ENCODE measurements at regions not wholly inside any gene's neighbourhood (a gene's known extent, or its start where the extent isn't known, plus 50 kb on each side); places are given as distances from the start of the nearest gene placed in this dataset.

DNA sequence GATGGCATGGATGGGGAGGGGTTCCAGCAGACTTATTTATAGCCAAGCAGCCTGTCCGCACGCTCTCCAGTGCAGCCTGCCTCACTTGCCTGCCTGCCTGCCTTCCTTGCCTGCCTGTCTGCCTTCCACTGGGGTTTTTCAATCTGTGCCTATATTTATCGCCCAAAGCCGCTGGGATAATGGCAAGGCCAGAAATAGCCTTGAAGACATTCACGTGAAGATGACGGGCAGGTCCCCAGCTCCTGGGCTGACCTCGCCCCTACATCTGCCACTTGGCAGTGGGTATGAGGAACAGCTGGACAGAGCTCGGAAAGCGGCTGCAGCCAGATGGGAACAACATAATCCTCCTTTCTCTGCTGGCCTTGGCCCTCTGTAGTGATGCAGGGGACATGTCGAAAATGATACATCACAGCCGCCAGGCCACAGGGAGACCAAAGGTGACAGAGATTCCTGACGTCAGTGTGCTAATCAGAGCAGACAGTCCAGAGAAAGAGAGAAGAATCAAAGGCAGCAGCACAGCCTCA, 53.3 kb downstream of the PITPNM2 start:
- TF ChIP-seq, protein P1, sequence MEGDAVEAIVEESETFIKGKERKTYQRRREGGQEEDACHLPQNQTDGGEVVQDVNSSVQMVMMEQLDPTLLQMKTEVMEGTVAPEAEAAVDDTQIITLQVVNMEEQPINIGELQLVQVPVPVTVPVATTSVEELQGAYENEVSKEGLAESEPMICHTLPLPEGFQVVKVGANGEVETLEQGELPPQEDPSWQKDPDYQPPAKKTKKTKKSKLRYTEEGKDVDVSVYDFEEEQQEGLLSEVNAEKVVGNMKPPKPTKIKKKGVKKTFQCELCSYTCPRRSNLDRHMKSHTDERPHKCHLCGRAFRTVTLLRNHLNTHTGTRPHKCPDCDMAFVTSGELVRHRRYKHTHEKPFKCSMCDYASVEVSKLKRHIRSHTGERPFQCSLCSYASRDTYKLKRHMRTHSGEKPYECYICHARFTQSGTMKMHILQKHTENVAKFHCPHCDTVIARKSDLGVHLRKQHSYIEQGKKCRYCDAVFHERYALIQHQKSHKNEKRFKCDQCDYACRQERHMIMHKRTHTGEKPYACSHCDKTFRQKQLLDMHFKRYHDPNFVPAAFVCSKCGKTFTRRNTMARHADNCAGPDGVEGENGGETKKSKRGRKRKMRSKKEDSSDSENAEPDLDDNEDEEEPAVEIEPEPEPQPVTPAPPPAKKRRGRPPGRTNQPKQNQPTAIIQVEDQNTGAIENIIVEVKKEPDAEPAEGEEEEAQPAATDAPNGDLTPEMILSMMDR (IDR thresholded peaks at IDR 0.05 in 2 of 3, conservative IDR thresholded peaks at IDR 0.05 in 1 of 3; ENCODE audit: borderline replicate concordance in 1 of 3, insufficient read depth in 1 of 3, low read depth in 2 of 3, low read length in 2 of 3), result no peak
- no peak for TF ChIP-seq POLR2A (IDR thresholded peaks at IDR 0.05; ENCODE audit: borderline replicate concordance, extremely low read depth, insufficient read depth, insufficient read length)

Data from HCT116 (cell line).